GM18867 (cell line): ENCODE measurements at regions not wholly inside any gene's neighbourhood (a gene's known extent, or its start where the extent isn't known, plus 50 kb on each side); places are given as distances from the start of the nearest gene placed in this dataset.

Experiments
- ATAC-seq: cut with Tn5 transposase; IDR thresholded peaks from one replicate; pipeline ENCODE4 v1.9.1; 2021; ENCODE audit warnings: mild to moderate bottlenecking, moderate library complexity; ENCODE audit not compliant: unreplicated experiment

DNA sequence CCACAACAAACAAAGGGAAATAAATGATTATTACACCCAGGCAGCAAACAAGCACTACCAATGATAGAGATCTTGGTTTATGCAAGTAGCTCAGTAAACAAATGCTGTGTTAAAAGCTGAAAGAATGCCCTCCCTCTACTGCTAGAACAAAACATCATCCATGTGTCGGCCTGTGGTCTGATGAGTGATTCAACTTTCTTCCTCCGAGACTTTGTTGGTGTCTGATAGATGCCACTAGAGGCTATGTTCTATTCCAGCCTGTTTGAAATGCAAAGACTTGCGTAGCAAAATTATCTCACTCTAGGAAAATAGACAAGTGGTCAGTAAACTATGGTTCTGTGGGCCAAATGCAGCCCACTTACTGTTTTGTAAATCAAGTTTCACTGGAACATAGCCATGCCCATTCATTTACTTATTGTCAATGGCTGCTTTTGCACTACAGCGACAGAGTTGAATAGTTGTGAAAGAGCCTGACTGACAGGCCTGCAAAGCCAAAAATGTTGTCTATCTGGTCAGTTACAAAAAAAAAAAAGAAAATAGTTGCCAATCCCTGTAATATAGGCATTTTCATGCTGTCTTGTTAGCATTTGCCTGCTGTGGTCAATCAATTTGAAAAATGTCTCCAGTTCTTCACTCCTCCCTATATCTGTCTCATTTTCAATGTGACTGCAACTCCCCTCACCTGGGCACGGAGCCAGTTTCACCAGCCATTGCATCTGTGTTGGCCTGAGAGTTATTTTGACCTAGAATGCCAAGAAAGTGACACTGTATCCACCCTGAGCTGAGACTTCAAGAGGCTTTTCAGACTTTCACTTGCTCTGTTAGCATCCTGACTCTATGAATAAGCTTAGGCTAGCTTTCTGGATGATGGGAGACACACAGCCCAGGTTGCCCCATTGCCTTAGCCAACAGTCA lies 544.6 kb upstream of the BTBD3 start:
- ATAC-seq: no peak

GRCh38 chr20:11375335-11375734 lies 542.4 kb upstream of the BTBD3 start:
- ATAC-seq: no peak

DNA sequence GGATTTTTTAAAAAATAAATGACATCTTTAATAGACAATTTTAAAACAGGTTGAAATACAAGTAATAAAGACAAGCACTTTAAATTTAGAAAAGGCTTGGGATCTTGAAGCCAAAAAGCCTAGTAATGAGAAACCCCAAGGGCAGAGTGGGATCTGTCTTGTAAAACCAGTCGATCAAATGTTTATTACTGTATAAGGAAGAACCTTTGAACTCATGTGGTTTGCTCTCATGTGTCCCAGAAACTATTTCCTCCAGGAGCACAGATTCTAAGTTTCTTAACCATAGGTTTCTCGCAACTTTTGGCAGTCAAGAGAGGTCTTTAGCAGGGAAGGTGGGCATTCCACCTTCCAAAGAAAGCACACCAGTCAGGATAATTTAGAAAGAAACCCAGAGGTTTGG lies 541.7 kb upstream of the BTBD3 start:
- no peak for ATAC-seq

GRCh38 chr20:11376420-11376819 lies 541.3 kb upstream of the BTBD3 start:
- no peak for ATAC-seq

DNA sequence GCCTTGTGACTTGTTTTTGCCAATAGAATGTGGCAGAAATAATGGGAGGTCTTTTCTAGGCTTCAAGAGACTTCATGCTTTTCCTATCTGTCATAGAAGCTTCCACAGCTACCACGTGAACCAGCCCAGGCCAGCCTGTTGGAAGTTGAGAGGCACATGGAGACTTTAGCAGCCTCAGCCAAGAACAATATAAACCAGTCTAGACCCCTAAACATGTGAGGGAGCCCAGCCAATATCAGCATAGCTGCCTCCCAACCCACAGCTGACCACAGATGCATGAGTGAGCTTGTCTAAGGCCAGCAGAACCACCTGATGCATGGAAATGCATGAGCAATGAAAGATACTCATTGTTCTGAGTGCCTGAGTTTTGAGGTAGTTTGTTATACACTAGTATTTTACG lies 540.7 kb upstream of the BTBD3 start:
- no peak for ATAC-seq

GRCh38 chr20:11377761-11378160 lies 539.9 kb upstream of the BTBD3 start:
- ATAC-seq: no peak

- no peak for ATAC-seq
Observed at GRCh38 chr20:11378252-11378651, 539.4 kb upstream of the BTBD3 start.

DNA sequence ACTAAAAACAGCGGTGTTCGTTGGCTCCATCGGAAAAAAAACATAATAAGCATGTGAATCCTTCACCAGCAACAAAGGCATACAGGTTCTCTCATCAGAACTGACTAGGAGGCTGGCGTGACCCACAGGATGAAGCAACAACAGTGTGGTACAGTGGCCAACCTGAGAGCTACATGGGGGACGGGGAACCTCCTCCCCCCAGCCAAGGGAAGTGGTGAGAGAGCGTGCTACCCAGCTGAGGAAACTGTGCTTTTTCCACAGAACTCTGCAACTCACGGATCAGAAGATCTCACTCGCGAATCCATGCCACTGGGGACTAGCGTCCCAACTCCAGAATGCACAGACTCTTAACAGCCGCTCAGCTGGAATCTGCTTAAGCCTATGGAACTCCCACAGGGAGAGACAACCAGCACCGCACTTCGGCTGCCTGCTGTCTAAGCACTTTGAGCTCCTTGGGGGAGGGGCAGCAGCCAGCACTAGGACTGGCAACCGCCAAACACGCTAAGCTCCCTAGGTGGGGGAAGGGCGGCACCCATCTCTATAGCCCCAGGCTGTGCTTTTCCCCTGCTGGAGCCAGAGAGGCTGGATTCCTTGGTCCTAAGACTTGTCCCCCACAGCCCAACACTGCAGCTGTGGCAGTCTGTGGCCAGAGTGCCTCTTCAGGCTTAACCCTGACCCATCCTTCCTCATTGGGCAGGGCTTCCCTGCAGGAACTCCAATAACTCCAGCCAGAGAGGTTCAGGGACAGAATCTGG lies 538.3 kb upstream of the BTBD3 start:
- ATAC-seq: no peak

DNA sequence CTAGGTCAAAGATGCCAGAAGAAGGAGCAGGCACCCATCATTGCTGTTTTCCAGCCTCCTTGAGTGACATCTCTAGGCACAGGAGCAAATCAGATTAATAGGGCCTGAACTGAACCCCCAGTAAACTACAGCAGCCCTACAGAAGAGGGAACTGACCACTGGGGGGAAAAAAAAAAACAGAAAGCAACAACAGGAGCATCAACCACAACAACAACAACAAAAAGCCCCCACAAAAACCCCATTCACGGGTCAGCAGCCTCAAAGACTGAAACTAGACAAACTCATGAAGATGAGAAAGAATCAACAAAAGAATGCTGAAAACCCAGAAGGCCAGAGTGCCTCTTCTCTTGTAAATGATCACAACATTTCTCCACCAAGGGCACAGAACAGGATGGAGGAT lies 537.4 kb upstream of the BTBD3 start:
- ATAC-seq: peak; percentile 62

GRCh38 chr20:11387189-11387754 lies 530.4 kb upstream of the BTBD3 start:
- ATAC-seq: no peak

- ATAC-seq: no peak
Observed at GRCh38 chr20:11389186-11389585, 528.5 kb upstream of the BTBD3 start.

- ATAC-seq: no peak
Observed at GRCh38 chr20:11391591-11391990, 526.1 kb upstream of the BTBD3 start.

DNA sequence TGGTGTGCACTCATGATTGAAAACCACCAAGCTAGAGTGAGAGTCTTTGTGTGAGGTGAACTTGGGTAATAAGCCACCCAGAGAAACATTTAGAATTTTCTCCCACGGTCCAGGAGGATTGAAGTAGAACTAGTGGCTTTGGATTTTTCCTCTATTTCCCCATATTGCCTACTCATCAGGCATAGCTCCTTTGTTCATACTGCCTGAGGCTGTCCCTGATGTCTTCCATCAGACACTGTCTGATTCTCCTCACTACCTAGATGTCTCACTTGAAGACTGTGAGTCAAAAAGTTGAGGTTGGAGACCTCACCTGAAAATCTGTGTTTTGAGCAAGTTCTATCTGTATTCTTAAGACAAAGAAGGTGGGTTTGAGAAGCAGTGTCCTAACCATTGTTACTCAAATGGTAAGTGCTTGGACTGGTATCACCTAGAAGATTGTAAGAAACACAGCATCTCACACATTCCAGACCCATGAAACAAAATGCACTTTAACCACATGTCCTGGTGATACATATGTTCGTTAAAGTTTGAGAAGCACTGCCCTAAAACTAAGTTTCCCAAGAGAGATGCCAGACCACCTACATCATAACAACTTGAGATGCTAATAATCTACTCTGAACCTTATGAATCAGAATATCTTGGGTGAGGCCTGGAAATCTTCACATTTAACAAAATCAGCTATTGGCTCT lies 523.4 kb upstream of the BTBD3 start:
- no peak for ATAC-seq

GRCh38 chr20:11395581-11395980 lies 522.1 kb upstream of the BTBD3 start:
- no peak for ATAC-seq

GRCh38 chr20:11401988-11402387 lies 515.7 kb upstream of the BTBD3 start:
- ATAC-seq: peak; percentile 88

DNA sequence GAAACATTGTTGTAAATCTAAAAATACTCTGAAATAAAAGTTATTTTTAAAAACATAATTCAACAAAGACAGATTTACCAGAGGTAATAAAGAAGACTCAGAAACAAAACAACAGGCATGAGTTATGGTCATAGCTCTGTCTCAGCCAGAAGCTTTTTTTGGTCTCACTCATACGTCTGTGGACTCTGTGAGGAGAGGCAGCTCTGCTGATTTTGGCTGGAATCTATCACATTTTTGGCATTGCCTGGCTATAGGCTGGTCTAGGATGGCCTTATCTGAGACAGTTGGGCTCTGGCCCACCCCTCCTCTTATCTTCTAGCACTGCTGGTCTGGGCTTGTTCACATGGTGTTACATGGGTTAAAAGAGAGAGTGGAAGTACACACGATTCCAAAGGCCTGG lies 514.0 kb upstream of the BTBD3 start:
- no peak for ATAC-seq

- ATAC-seq: no peak
Observed at GRCh38 chr20:11406877-11407276, 510.8 kb upstream of the BTBD3 start.

DNA sequence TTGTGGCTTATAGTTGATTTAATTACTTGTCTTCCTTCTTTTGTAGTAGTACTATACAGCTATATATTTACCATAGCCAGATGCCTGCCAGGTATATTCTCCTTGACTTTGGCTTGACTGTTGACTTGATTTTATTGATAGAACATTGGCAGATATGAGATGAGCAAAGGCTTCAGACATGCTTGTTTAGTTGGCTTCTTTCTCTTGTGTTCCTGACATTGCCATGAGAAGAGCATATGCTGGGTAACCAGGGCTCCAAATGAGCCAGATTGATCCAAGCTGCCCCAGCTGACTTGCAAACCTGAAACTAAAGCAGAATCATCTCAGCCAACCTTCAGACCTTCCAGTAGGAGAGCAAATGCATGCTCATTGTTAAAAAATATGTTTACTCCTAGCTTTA lies 508.1 kb upstream of the BTBD3 start:
- ATAC-seq: no peak

- no peak for ATAC-seq
Observed at GRCh38 chr20:11411765-11412164, 505.9 kb upstream of the BTBD3 start.

GRCh38 chr20:11426948-11427347 lies 490.7 kb upstream of the BTBD3 start:
- no peak for ATAC-seq

DNA sequence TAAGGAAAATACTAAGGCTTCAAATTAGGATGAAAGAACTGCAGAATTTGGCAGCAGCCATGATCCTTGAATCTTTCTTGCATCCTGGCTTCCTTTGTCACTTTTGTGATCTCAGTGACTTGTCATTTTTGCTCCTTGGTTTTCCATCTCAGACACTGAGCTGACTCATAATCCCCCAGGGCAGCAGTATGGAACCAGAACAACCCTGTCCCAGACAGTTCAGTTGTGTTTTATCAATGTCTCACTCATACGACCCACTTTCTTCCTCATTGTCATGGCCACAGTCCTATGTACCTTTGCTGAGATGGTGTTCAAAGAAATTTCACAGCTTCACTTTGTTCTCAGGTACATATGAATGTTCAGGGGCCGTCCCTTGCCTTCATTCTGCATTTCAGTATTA lies 488.5 kb upstream of the BTBD3 start:
- ATAC-seq: no peak
